ENCODE measurements at regions not wholly inside any gene's neighbourhood (a gene's known extent, or its start where the extent isn't known, plus 50 kb on each side); places are given as distances from the start of the nearest gene placed in this dataset.

GRCh38 chr5:145307866-145308382, 527.2 kb downstream of the PRELID2 start (continued):
- TF ChIP-seq HMGXB4 (CRISPR knock-in tag; IDR thresholded peaks at IDR 0.05; ENCODE audit: borderline replicate concordance), result no peak

- POLR2A ChIA-PET, result no interaction called here
- Histone ChIP-seq H3K4me3 (no peak overlapping the region), H3K4me1 (no peaks in the 10 kb centered on the region), H3K27ac (no peak overlapping the region), H3K9me3 (no peaks in the 10 kb centered on the region), H3K4me2 (no peak overlapping the region)
- CTCF ChIA-PET, result no interaction called here
- DNase-seq (ENCODE audit: low read depth in 1 of 2, low spot score in 1 of 2), result no peak
- WGBS (ENCODE audit: missing lambda C conversion rate), result 4% methylated on average over 1 of the region's 1 CpG
- no peak for TF ChIP-seq EP300 (IDR thresholded peaks at IDR 0.05)
- no peak for TF ChIP-seq PBX3 (IDR thresholded peaks at IDR 0.05)
- no peak for TF ChIP-seq TFCP2L1 (CRISPR knock-in tag; IDR thresholded peaks at IDR 0.05)
- TF ChIP-seq GATA3 (IDR thresholded peaks at IDR 0.05; ENCODE audit: borderline replicate concordance), result no peak
- TF ChIP-seq CTCF (IDR thresholded peaks at IDR 0.05), result no peak
- TF ChIP-seq POLR2AphosphoS2 (conservative IDR thresholded peaks at IDR 0.05; ENCODE audit: low read length), result no peak
- no peak for TF ChIP-seq KDM1A (IDR thresholded peaks at IDR 0.05; ENCODE audit: low read depth)
- TF ChIP-seq RCOR1 (IDR thresholded peaks at IDR 0.05; ENCODE audit: low read depth, low read length), result no peak
- no peak for TF ChIP-seq CEBPB (IDR thresholded peaks at IDR 0.05)
- no peak for TF ChIP-seq RARB (CRISPR knock-in tag; IDR thresholded peaks at IDR 0.05)
- no peak for TF ChIP-seq KDM5A (IDR thresholded peaks at IDR 0.05)
- no peak for TF ChIP-seq SMC3 (IDR thresholded peaks at IDR 0.05)
- no peak for TF ChIP-seq HDAC2 (IDR thresholded peaks at IDR 0.05)
- no peak for TF ChIP-seq CHD2 (IDR thresholded peaks at IDR 0.05; ENCODE audit: low read length, partially characterized antibody)
- no peak for TF ChIP-seq EHMT2 (IDR thresholded peaks at IDR 0.05; ENCODE audit: low read depth)
- TF ChIP-seq CBX2 (IDR thresholded peaks at IDR 0.05; ENCODE audit: borderline replicate concordance, low read depth), result no peak
- FAIRE-seq, result no peak
- ATAC-seq, result no peak
Measured at GRCh38 chr5:145295236-145295835, 539.8 kb downstream of the PRELID2 start.

GRCh38 chr5:145294331-145294730, 540.8 kb downstream of the PRELID2 start:
- FAIRE-seq (no peak), DNase-seq (ENCODE audit: low read depth in 1 of 2, low spot score in 1 of 2) (no peak), ATAC-seq (no peak)
- no peaks in the 10 kb centered on the region for H3K4me1 ChIP-seq
- ChIA-PET POLR2A (no interaction called here), CTCF (no interaction called here)
- H3K4me2 ChIP-seq, result no peak overlapping the region
- TF ChIP-seq CEBPB (IDR thresholded peaks at IDR 0.05) (no peak), JUN (IDR thresholded peaks at IDR 0.05) (no peak), JUNB (IDR thresholded peaks at IDR 0.05) (no peak), HMGXB4 (CRISPR knock-in tag; IDR thresholded peaks at IDR 0.05; ENCODE audit: borderline replicate concordance) (no peak), SMC3 (IDR thresholded peaks at IDR 0.05) (no peak), MAZ (IDR thresholded peaks at IDR 0.05; ENCODE audit: borderline replicate concordance, low read depth, low read length) (no peak), ZNF302 (CRISPR knock-in tag; IDR thresholded peaks at IDR 0.05) (no peak)
- no peak overlapping the region for H3K4me3 ChIP-seq
- no peak overlapping the region for H3K27ac ChIP-seq
- H3K9me3 ChIP-seq, result no peaks in the 10 kb centered on the region
- WGBS (ENCODE audit: missing lambda C conversion rate), result 47% methylated on average over 2 of the region's 2 CpGs

Data from A549 (cell line).